NCI-H146 (cell line): ENCODE measurements at regions not wholly inside any gene's neighbourhood (a gene's known extent, or its start where the extent isn't known, plus 50 kb on each side); places are given as distances from the start of the nearest gene placed in this dataset.
"Not testable (repeated sequence)": the region's sequence is repeated elsewhere in the genome, so short reads cannot be mapped to it uniquely, and the experiment has no call there.

Source experiments
- DNase-seq: peaks from one replicate; lab custom pipeline; 2025; lab: John Stamatoyannopoulos, UW

GRCh38 chr1:213324859-213325258, 273.8 kb downstream of the RPS6KC1 start:
- no peak for DNase-seq

GRCh38 chr1:213325482-213325881, 274.4 kb downstream of the RPS6KC1 start:
- no peak for DNase-seq

GRCh38 chr1:213326281-213327016, 275.4 kb downstream of the RPS6KC1 start:
- DNase-seq, result no peak

- DNase-seq, result no peak
These were observed 276.1 kb downstream of the RPS6KC1 start for GRCh38 chr1:213327017-213327667.

- DNase-seq, result no peak
These were observed 278.5 kb downstream of the RPS6KC1 start for GRCh38 chr1:213329406-213330008.

- DNase-seq, result no peak
These were observed 279.2 kb downstream of the RPS6KC1 start for GRCh38 chr1:213330281-213330680.

GRCh38 chr1:213331631-213332175, 280.7 kb downstream of the RPS6KC1 start:
- no peak for DNase-seq

GRCh38 chr1:213332491-213332890, 281.4 kb downstream of the RPS6KC1 start:
- no peak for DNase-seq

- DNase-seq, result no peak
These were observed 282.1 kb downstream of the RPS6KC1 start for GRCh38 chr1:213333121-213333520.

GRCh38 chr1:213335084-213335483, 284.0 kb downstream of the RPS6KC1 start:
- DNase-seq, result no peak

GRCh38 chr1:213337025-213337678, 286.1 kb downstream of the RPS6KC1 start:
- no peak for DNase-seq

- DNase-seq, result no peak
These were observed 289.6 kb downstream of the RPS6KC1 start for GRCh38 chr1:213340593-213340992.

- DNase-seq, result no peak
These were observed 294.6 kb downstream of the RPS6KC1 start for GRCh38 chr1:213345621-213346020.

- DNase-seq, result no peak
These were observed 306.4 kb downstream of the RPS6KC1 start for GRCh38 chr1:213357403-213357802.

- DNase-seq, result not testable (repeated sequence)
These were observed 307.3 kb downstream of the RPS6KC1 start for GRCh38 chr1:213358368-213358767.

GRCh38 chr1:213362598-213362997, 311.6 kb downstream of the RPS6KC1 start:
- DNase-seq, result no peak

GRCh38 chr1:213366141-213366831, 315.2 kb downstream of the RPS6KC1 start:
- no peak for DNase-seq

GRCh38 chr1:213369465-213369864, 318.4 kb downstream of the RPS6KC1 start:
- peak; percentile 54 for DNase-seq

GRCh38 chr1:213370523-213370922, 319.5 kb downstream of the RPS6KC1 start:
- no peak for DNase-seq

- no peak for DNase-seq
These were observed 320.4 kb downstream of the RPS6KC1 start for GRCh38 chr1:213371525-213371846.

GRCh38 chr1:213371847-213372619, 321.0 kb downstream of the RPS6KC1 start:
- peak; percentile 97 for DNase-seq
